Lung (tissue), 11 donors: ENCODE measurements at regions not wholly inside any gene's neighbourhood (a gene's known extent, or its start where the extent isn't known, plus 50 kb on each side); places are given as distances from the start of the nearest gene placed in this dataset.

Source experiments
- ATAC-seq: fragments of 200-7000 bp; cut with Tn5 transposase; one replicate; pipeline ENCODE4 v1.9.1; 2020; ENCODE audit warnings: moderate number of reproducible peaks; ENCODE audit not compliant: insufficient read depth, low FRiP score
- DNase-seq, 3 donors: peaks; one replicate each; pipeline ENCODE4 v3.0.0-alpha.2; 2013 to 2017
- H3K27ac ChIP-seq, 2 donors: one replicate each; pipeline ENCODE4 v1.5.1; 2013; ENCODE audit warnings: mild to moderate bottlenecking in 2 of 2, moderate library complexity in 2 of 2, control low read depth in 1 of 2, inconsistent platforms in 1 of 2, low read depth in 1 of 2, low read length in 1 of 2
- H3K27me3 ChIP-seq, 3 donors: one replicate each; pipeline ENCODE4 v1.5.1; 2013; ENCODE audit warnings: low read length in 2 of 3; ENCODE audit not compliant: control insufficient read depth in 3 of 3, insufficient read depth in 3 of 3
- H3K36me3 ChIP-seq, 4 donors: one replicate each; pipeline ENCODE4 v1.5.1; 2013; ENCODE audit warnings: low read length in 4 of 4, mild to moderate bottlenecking in 1 of 4, moderate library complexity in 1 of 4; ENCODE audit not compliant: control insufficient read depth in 4 of 4, insufficient read depth in 4 of 4
- H3K4me1 ChIP-seq, 5 donors: one replicate each; pipeline ENCODE4 v1.5.1; 2013; ENCODE audit warnings: low read length in 5 of 5, mild to moderate bottlenecking in 2 of 5, moderate library complexity in 1 of 5; ENCODE audit not compliant: control insufficient read depth in 5 of 5, insufficient read depth in 5 of 5
- H3K4me3 ChIP-seq: one replicate; pipeline ENCODE4 v1.5.1; 2013; ENCODE audit warnings: mild to moderate bottlenecking, control low read depth, moderate library complexity
- H3K9ac ChIP-seq, 2 donors: one replicate each; pipeline ENCODE4 v1.5.1; 2013; ENCODE audit warnings: low read length in 2 of 2, control low read depth in 1 of 2; ENCODE audit not compliant: insufficient read depth in 1 of 2
- H3K9me3 ChIP-seq, 4 donors: one replicate each; pipeline ENCODE4 v1.5.1; 2013; ENCODE audit warnings: low read length in 3 of 4, mild to moderate bottlenecking in 1 of 4, moderate library complexity in 1 of 4; ENCODE audit not compliant: control insufficient read depth in 4 of 4, insufficient read depth in 3 of 4
- WGBS, 2 donors: extraction: QIAGEN DNeasy Blood & Tissue Kit; methylation state at CpG; one replicate each; pipeline ENCODE4 v1.1.7; 2013; 5-methylcytosine and 5-hydroxymethylcytosine counted together
- TF ChIP-seq, protein P1 (sequence below): IDR thresholded peaks from 2 replicates; pipeline ENCODE4 v1.5.1; 2012; ENCODE audit warnings: mild to moderate bottlenecking; ENCODE audit errors: control extremely low read depth, extremely low read depth
- donor health status: control.
- donor health status: control.
- donor health status: Bipolar disorder and iron deficiency.
- donor health status: healthy.
- donor health status: DM: yes; HTN: yes; CAD: no.

GRCh38 chr20:22901164-22901563, 133.9 kb upstream of the SSTR4 start:
- Histone ChIP-seq H3K9me3 (peaks cover 0 to 12% (median 2%) of the 10 kb centered on the region in 4 donors), H3K27ac (no peak overlapping the region), H3K9ac (no peak overlapping the region), H3K36me3 (no peaks in the 10 kb centered on the region), H3K27me3 (peaks cover 0 to 2% (median 0%) of the 10 kb centered on the region in 3 donors), H3K4me1 (peaks cover 0 to 7% (median 3%) of the 10 kb centered on the region in 5 donors), H3K4me3 (no peak overlapping the region)
- TF ChIP-seq, protein P1, sequence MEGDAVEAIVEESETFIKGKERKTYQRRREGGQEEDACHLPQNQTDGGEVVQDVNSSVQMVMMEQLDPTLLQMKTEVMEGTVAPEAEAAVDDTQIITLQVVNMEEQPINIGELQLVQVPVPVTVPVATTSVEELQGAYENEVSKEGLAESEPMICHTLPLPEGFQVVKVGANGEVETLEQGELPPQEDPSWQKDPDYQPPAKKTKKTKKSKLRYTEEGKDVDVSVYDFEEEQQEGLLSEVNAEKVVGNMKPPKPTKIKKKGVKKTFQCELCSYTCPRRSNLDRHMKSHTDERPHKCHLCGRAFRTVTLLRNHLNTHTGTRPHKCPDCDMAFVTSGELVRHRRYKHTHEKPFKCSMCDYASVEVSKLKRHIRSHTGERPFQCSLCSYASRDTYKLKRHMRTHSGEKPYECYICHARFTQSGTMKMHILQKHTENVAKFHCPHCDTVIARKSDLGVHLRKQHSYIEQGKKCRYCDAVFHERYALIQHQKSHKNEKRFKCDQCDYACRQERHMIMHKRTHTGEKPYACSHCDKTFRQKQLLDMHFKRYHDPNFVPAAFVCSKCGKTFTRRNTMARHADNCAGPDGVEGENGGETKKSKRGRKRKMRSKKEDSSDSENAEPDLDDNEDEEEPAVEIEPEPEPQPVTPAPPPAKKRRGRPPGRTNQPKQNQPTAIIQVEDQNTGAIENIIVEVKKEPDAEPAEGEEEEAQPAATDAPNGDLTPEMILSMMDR, result no peak
- ATAC-seq, result no peak
- no peak for DNase-seq

DNA sequence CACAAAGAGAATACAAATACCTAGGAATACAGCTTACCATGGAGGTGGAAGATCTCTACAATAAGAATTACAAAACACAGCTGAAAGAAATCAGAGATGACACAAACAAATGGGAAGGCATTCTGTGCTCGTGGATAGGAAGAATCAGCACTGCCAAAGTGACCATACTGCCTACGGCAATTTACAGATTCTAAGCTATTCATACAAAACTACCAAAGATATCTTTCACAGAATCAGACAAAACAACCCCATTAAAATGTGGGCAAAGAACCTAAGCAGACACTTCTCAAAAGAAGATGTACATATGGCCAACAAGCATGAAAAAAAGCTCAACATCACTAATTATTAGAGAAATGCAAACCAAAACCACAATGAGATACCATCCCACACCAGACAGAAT, 133.2 kb upstream of the SSTR4 start:
- Histone ChIP-seq H3K9me3 (peaks cover 0 to 12% (median 2%) of the 10 kb centered on the region in 4 donors), H3K4me3 (no peak overlapping the region), H3K4me1 (peaks cover 0 to 7% (median 3%) of the 10 kb centered on the region in 5 donors), H3K27me3 (peaks cover 0 to 2% (median 0%) of the 10 kb centered on the region in 3 donors), H3K36me3 (no peaks in the 10 kb centered on the region), H3K27ac (no peak overlapping the region), H3K9ac (no peak overlapping the region)
- TF ChIP-seq, protein P1, result no peak
- ATAC-seq, result no peak
- DNase-seq, result no peak
- 84% methylated on average over 2 of the region's 2 CpGs for WGBS, 2 donors

DNA sequence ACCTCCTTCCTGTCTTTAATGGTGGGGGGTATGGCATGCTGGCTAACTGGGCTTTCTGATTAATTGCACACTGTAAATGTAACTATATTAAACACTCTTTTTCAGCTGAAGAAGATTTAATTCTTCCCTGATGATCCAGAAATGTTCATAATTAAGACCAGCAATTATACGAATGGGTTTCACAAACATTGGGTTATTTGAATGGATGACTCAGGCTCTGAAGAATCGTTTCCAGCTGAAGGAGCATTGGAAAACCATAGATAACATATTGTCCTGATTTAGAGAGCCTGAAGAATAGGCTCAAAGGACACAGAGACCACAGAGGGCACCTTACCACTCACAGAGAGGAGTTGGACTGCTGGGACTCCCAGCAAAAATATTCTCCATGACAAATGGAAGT, 130.7 kb upstream of the SSTR4 start:
- Histone ChIP-seq H3K36me3 (no peaks in the 10 kb centered on the region), H3K9me3 (peaks cover 0 to 12% (median 2%) of the 10 kb centered on the region in 4 donors), H3K9ac (no peak overlapping the region), H3K27ac (no peak overlapping the region), H3K4me1 (peaks cover 0 to 7% (median 3%) of the 10 kb centered on the region in 5 donors), H3K4me3 (no peak overlapping the region), H3K27me3 (peaks cover 0 to 2% (median under 1%) of the 10 kb centered on the region in 3 donors)
- TF ChIP-seq, protein P1, result no peak
- ATAC-seq (no peak), DNase-seq (no peak)
- WGBS, 2 donors, result 82 to 86% methylated on average over 2 of the region's 2 CpGs

DNA sequence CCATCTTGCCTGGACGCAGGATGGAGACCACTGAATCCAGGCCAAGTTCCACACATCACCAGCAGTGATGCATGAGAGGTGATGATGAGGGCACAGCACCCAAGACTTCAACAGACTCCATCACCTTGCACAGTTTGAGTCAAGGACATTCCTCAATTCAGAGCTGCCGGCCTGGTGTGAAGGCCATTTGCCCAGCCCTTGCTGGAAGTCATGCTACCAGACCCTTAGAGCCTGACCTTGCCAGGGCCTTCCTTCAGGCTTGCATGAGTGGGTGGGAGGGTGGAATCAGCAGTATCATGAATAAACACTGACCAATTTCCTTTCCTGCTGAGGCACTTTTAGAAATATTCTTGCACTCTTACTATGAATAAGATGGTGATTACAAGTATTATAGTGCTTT, 130.2 kb upstream of the SSTR4 start:
- TF ChIP-seq, protein P1, result no peak
- Histone ChIP-seq H3K27me3 (peaks cover 0 to 4% (median 2%) of the 10 kb centered on the region in 3 donors), H3K4me1 (peaks cover 0 to 7% (median 3%) of the 10 kb centered on the region in 5 donors), H3K9me3 (peaks cover 0 to 12% (median under 1%) of the 10 kb centered on the region in 4 donors), H3K27ac (no peak overlapping the region), H3K36me3 (no peaks in the 10 kb centered on the region), H3K4me3 (no peak overlapping the region), H3K9ac (no peak overlapping the region)
- WGBS, 2 donors, result 92 to 98% methylated on average over 2 of the region's 2 CpGs
- DNase-seq, result no peak
- no peak for ATAC-seq
